HEK293T (cell line): ENCODE measurements at regions not wholly inside any gene's neighbourhood (a gene's known extent, or its start where the extent isn't known, plus 50 kb on each side); places are given as distances from the start of the nearest gene placed in this dataset.

ENCODE experiments used
- CTCF ChIA-PET: fragments of 350-600 bp; formaldehyde crosslinking; extraction: SDS; loops from one replicate; lab custom pipeline; 2021; ENCODE audit warnings: antibody characterized with exemption, inconsistent platforms; lab: Yijun Ruan, JAX
- POLR2A ChIA-PET: fragments of 350-600 bp; formaldehyde crosslinking; extraction: SDS; loops from one replicate; lab custom pipeline; 2020; ENCODE audit warnings: antibody characterized with exemption, inconsistent platforms; lab: Yijun Ruan, JAX
- DNase-seq: peaks from one replicate; pipeline ENCODE4 v3.0.0; 2012; ENCODE audit warnings: mixed read lengths; ENCODE audit errors: extremely low spot score
- ARNT ChIP-seq: fragments of 450-650 bp; IDR thresholded peaks from 2 replicates; pipeline ENCODE4 v1.6.1; 2017; ENCODE audit warnings: mild to moderate bottlenecking
- BHLHE40 ChIP-seq: fragments of 450-650 bp; IDR thresholded peaks from 2 replicates; pipeline ENCODE4 v1.6.1; 2016; ENCODE audit warnings: mild to moderate bottlenecking, moderate library complexity, borderline replicate concordance
- CTBP1 ChIP-seq: fragments of 450-650 bp; IDR thresholded peaks from 2 replicates; pipeline ENCODE4 v1.6.1; 2016; ENCODE audit warnings: borderline replicate concordance
- ELF4 ChIP-seq: fragments of 450-650 bp; IDR thresholded peaks from 2 replicates; pipeline ENCODE4 v1.6.1; 2017; ENCODE audit warnings: antibody characterized with exemption
- FOXA1 ChIP-seq: fragments of 450-650 bp; IDR thresholded peaks from 2 replicates; pipeline ENCODE4 v1.6.1; 2016; ENCODE audit warnings: mild to moderate bottlenecking
- FOXK2 ChIP-seq: fragments of 450-650 bp; IDR thresholded peaks from 2 replicates; pipeline ENCODE4 v1.6.1; 2016; ENCODE audit warnings: mild to moderate bottlenecking
- FOXM1 ChIP-seq: fragments of 450-650 bp; IDR thresholded peaks from 2 replicates; pipeline ENCODE4 v1.6.1; 2017; ENCODE audit warnings: mild to moderate bottlenecking, borderline replicate concordance
- HDGF ChIP-seq: fragments of 450-650 bp; IDR thresholded peaks from 2 replicates; pipeline ENCODE4 v1.6.1; 2017; ENCODE audit warnings: antibody characterized with exemption, borderline replicate concordance
- L3MBTL2 ChIP-seq: fragments of 450-650 bp; conservative IDR thresholded peaks from 2 replicates; pipeline ENCODE4 v1.6.1; 2016; ENCODE audit warnings: mild to moderate bottlenecking
- LEF1 ChIP-seq: fragments of 450-650 bp; IDR thresholded peaks from 2 replicates; pipeline ENCODE4 v1.6.1; 2017; ENCODE audit warnings: mild to moderate bottlenecking, borderline replicate concordance
- NFRKB ChIP-seq: fragments of 450-650 bp; IDR thresholded peaks from 2 replicates; pipeline ENCODE4 v1.6.1; 2016; ENCODE audit warnings: mild to moderate bottlenecking, moderate library complexity
- PKNOX1 ChIP-seq: fragments of 450-650 bp; IDR thresholded peaks from 2 replicates; pipeline ENCODE4 v1.6.1; 2016
- SP1 ChIP-seq: fragments of 450-650 bp; IDR thresholded peaks from 2 replicates; pipeline ENCODE4 v1.6.1; 2017
- SUZ12 ChIP-seq: fragments of 450-650 bp; IDR thresholded peaks from 2 replicates; pipeline ENCODE4 v1.6.1; 2016; ENCODE audit warnings: mild to moderate bottlenecking
- TARDBP ChIP-seq: fragments of 450-650 bp; IDR thresholded peaks from 2 replicates; pipeline ENCODE4 v1.6.1; 2016
- ZNF384 ChIP-seq: fragments of 450-650 bp; IDR thresholded peaks from 2 replicates; pipeline ENCODE4 v1.6.1; 2016

- TF ChIP-seq ZNF384 (no peak), ELF4 (no peak), FOXA1 (no peak), SP1 (no peak), TARDBP (no peak), L3MBTL2 (no peak), ARNT (no peak)
- ChIA-PET CTCF (no interaction called here), POLR2A (no interaction called here)
- DNase-seq: no peak
Observed at GRCh38 chr2:103667335-103667884, 905.6 kb downstream of the TMEM182 start.

- ChIA-PET CTCF (no interaction called here), POLR2A (no interaction called here)
- TF ChIP-seq CTBP1 (no peak), ZNF384 (no peak), BHLHE40 (no peak), TARDBP (no peak), PKNOX1 (no peak), FOXM1 (no peak), NFRKB (no peak), SUZ12 (no peak), L3MBTL2 (no peak), LEF1 (no peak), FOXA1 (no peak), FOXK2 (no peak), SP1 (no peak), HDGF (no peak), ELF4 (no peak), ARNT (no peak)
Observed at GRCh38 chr2:103669531-103669930, 907.7 kb downstream of the TMEM182 start.

More at GRCh38 chr2:103669531-103669930, 907.7 kb downstream of the TMEM182 start:
- DNase-seq: no peak
